Panc1 (cell line): ENCODE measurements at regions not wholly inside any gene's neighbourhood (a gene's known extent, or its start where the extent isn't known, plus 50 kb on each side); places are given as distances from the start of the nearest gene placed in this dataset.

Experiments used
- POLR2AphosphoS5 ChIP-seq: IDR thresholded peaks from 2 replicates; pipeline ENCODE4 v1.6.1; 2012; ENCODE audit warnings: mild to moderate bottlenecking, low read depth, low read length, moderate library complexity
- TF ChIP-seq, protein P1 (sequence below): fragments of 450-650 bp; IDR thresholded peaks from 2 replicates; pipeline ENCODE4 v1.5.1; 2017; ENCODE audit warnings: mild to moderate bottlenecking
- TF ChIP-seq, protein P2 (sequence below), 2 experiments: IDR thresholded peaks; 2 replicates each; pipeline ENCODE4 v1.6.1; 2011 to 2012; ENCODE audit warnings: low read depth in 2 of 2, control low read depth in 1 of 2, low read length in 1 of 2, mild to moderate bottlenecking in 1 of 2, moderate library complexity in 1 of 2; ENCODE audit not compliant: insufficient read depth in 1 of 2

DNA sequence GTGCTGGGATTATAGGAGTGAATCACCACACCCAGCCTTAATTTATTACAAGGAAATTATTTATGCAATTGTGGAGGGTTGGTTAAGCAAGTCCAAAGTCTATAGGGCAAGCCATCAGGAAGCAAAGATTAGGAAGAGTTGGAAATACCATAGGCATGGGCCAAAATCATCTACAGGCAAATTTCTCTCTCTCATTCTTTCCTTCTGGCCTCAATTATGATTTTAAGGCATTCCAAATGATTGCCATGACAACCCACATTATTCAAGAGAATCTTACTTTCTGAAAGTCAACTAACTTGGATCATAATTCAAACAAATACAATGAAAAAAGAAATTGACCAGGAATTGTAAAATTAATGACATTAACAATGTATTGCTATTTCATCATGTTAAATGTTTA, 400.8 kb downstream of the GPM6A start:
- TF ChIP-seq, protein P1, sequence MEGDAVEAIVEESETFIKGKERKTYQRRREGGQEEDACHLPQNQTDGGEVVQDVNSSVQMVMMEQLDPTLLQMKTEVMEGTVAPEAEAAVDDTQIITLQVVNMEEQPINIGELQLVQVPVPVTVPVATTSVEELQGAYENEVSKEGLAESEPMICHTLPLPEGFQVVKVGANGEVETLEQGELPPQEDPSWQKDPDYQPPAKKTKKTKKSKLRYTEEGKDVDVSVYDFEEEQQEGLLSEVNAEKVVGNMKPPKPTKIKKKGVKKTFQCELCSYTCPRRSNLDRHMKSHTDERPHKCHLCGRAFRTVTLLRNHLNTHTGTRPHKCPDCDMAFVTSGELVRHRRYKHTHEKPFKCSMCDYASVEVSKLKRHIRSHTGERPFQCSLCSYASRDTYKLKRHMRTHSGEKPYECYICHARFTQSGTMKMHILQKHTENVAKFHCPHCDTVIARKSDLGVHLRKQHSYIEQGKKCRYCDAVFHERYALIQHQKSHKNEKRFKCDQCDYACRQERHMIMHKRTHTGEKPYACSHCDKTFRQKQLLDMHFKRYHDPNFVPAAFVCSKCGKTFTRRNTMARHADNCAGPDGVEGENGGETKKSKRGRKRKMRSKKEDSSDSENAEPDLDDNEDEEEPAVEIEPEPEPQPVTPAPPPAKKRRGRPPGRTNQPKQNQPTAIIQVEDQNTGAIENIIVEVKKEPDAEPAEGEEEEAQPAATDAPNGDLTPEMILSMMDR = no peak
- no peak for TF ChIP-seq POLR2AphosphoS5
- TF ChIP-seq, protein P2, sequence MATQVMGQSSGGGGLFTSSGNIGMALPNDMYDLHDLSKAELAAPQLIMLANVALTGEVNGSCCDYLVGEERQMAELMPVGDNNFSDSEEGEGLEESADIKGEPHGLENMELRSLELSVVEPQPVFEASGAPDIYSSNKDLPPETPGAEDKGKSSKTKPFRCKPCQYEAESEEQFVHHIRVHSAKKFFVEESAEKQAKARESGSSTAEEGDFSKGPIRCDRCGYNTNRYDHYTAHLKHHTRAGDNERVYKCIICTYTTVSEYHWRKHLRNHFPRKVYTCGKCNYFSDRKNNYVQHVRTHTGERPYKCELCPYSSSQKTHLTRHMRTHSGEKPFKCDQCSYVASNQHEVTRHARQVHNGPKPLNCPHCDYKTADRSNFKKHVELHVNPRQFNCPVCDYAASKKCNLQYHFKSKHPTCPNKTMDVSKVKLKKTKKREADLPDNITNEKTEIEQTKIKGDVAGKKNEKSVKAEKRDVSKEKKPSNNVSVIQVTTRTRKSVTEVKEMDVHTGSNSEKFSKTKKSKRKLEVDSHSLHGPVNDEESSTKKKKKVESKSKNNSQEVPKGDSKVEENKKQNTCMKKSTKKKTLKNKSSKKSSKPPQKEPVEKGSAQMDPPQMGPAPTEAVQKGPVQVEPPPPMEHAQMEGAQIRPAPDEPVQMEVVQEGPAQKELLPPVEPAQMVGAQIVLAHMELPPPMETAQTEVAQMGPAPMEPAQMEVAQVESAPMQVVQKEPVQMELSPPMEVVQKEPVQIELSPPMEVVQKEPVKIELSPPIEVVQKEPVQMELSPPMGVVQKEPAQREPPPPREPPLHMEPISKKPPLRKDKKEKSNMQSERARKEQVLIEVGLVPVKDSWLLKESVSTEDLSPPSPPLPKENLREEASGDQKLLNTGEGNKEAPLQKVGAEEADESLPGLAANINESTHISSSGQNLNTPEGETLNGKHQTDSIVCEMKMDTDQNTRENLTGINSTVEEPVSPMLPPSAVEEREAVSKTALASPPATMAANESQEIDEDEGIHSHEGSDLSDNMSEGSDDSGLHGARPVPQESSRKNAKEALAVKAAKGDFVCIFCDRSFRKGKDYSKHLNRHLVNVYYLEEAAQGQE (IDR thresholded peaks at IDR 0.05; ENCODE audit: insufficient read depth in 1 of 2, low read depth in 2 of 2, low read length in 1 of 2) = no peak
